ENCODE measurements at regions not wholly inside any gene's neighbourhood (a gene's known extent, or its start where the extent isn't known, plus 50 kb on each side); places are given as distances from the start of the nearest gene placed in this dataset.

DNA sequence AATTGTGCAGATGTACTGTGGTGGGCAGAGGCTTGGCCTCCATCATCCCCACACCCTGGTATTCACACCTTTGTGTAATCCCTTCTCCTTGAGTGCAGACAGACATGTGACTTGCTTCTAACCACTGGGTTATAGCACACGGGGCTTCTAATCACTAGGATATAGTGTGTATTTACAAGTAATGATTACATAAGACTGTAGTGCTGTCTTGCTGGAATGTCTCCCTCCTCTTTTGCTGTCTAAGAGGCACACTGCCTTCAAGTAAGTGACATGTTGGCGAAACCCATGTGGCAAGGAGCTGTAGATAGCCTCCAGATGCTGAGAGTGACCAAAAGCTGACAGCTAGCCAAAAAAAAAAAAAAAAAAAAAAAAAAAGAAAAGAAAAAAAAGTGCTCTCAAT, 542.7 kb upstream of the MDFIC2 start:
- Histone ChIP-seq H3K27ac (ENCODE audit: low read depth in 1 of 3, low read length in 2 of 3) (no peak overlapping the region), H3K27me3 (ENCODE audit: control insufficient read depth in 3 of 3, insufficient read depth in 3 of 3, low read length in 3 of 3) (peaks cover 0 to 2% (median 0%) of the 10 kb centered on the region in 3 donors), H3K36me3 (ENCODE audit: control insufficient read depth in 3 of 3, insufficient read depth in 2 of 3, low read depth in 1 of 3, low read length in 3 of 3) (no peaks in the 10 kb centered on the region), H3K9me3 (ENCODE audit: control insufficient read depth in 2 of 2, insufficient read depth in 1 of 2, low read depth in 1 of 2, low read length in 1 of 2) (no peaks in the 10 kb centered on the region), H3K4me1 (ENCODE audit: control insufficient read depth in 3 of 3, insufficient read depth in 2 of 3, low read depth in 1 of 3, low read length in 2 of 3) (no peaks in the 10 kb centered on the region), H3K4me3 (ENCODE audit: low read depth in 1 of 3, low read length in 3 of 3) (no peak overlapping the region)
- WGBS, 3 donors: 49 to 64% (median 59%) methylated on average over 2 of the region's 2 CpGs
- no peak for FAIRE-seq
- DNase-seq: no peak

DNA sequence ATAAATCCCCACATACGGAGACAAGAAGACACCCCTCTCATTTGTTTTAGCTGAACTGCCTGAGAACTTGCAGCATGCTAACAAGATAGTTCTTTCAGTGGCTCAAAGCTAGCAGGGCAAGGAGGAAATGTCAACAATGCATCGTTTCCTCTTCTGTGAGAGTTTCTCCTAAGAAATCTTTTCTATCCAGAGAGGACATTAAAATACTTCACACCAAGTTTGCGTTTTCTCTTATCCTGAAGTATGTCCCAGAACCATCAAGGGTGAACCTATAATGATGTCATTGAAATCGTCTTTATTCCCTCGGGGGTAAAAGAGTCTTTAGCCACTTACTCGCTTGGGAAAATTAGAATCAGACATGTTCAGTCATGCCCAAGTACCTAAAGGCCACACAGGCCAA, 541.7 kb upstream of the MDFIC2 start:
- Histone ChIP-seq H3K27me3 (ENCODE audit: control insufficient read depth in 3 of 3, insufficient read depth in 3 of 3, low read length in 3 of 3) (peaks cover 0 to 2% (median 0%) of the 10 kb centered on the region in 3 donors), H3K4me3 (ENCODE audit: low read depth in 1 of 3, low read length in 3 of 3) (no peak overlapping the region), H3K4me1 (ENCODE audit: control insufficient read depth in 3 of 3, insufficient read depth in 2 of 3, low read depth in 1 of 3, low read length in 2 of 3) (no peaks in the 10 kb centered on the region), H3K9me3 (ENCODE audit: control insufficient read depth in 2 of 2, insufficient read depth in 1 of 2, low read depth in 1 of 2, low read length in 1 of 2) (no peaks in the 10 kb centered on the region), H3K27ac (ENCODE audit: low read depth in 1 of 3, low read length in 2 of 3) (no peak overlapping the region), H3K36me3 (ENCODE audit: control insufficient read depth in 3 of 3, insufficient read depth in 2 of 3, low read depth in 1 of 3, low read length in 3 of 3) (no peaks in the 10 kb centered on the region)
- no peak for DNase-seq
- 58 to 64% (median 62%) methylated on average over 6 of the region's 6 CpGs for WGBS, 3 donors
- FAIRE-seq: no peak

DNA sequence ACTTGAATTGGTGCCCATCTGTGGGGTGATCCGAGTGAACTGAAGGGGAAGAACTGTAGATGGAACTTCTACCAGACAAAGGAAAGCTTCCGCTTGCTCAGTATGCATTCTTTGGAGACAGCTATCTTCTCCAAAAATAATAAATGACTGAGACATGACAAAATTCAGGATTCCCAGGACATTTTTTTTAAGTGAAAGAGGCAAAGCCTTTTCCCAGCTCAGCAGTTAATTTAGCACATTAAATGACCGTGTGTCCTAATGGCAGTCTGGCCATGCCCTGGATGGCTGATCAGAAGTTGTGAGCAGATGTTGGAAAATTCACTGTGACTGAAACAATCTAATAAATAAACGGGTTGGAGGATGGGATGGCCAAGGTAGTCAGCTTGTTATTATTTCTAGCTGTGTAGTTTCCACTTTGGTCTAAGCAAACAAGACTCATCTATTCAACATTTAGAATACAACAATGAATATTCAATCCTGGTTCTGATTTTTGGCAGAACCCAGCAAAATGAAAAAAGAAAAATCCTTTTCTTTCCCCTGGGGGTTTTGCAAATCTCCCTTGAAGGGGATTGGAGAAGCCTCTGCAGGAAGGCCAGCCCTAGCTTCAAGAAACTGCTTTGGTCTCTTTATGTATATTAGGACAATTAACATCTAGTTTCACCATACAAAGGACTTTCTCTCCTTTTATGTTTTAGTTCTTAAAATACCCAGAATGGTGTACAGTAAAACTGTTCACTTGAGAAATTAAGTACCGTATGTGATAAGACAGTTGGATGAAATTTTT, 540.9 kb upstream of the MDFIC2 start:
- Histone ChIP-seq H3K27ac (ENCODE audit: low read depth in 1 of 3, low read length in 2 of 3) (no peak overlapping the region), H3K4me1 (ENCODE audit: control insufficient read depth in 3 of 3, insufficient read depth in 2 of 3, low read depth in 1 of 3, low read length in 2 of 3) (no peaks in the 10 kb centered on the region), H3K9me3 (ENCODE audit: control insufficient read depth in 2 of 2, insufficient read depth in 1 of 2, low read depth in 1 of 2, low read length in 1 of 2) (no peaks in the 10 kb centered on the region), H3K27me3 (ENCODE audit: control insufficient read depth in 3 of 3, insufficient read depth in 3 of 3, low read length in 3 of 3) (peaks cover 0 to 2% (median 0%) of the 10 kb centered on the region in 3 donors), H3K4me3 (ENCODE audit: low read depth in 1 of 3, low read length in 3 of 3) (no peak overlapping the region), H3K36me3 (ENCODE audit: control insufficient read depth in 3 of 3, insufficient read depth in 2 of 3, low read depth in 1 of 3, low read length in 3 of 3) (no peaks in the 10 kb centered on the region)
- 74 to 83% (median 83%) methylated on average over 5 of the region's 5 CpGs for WGBS, 3 donors
- no peak for DNase-seq
- FAIRE-seq: no peak

DNA sequence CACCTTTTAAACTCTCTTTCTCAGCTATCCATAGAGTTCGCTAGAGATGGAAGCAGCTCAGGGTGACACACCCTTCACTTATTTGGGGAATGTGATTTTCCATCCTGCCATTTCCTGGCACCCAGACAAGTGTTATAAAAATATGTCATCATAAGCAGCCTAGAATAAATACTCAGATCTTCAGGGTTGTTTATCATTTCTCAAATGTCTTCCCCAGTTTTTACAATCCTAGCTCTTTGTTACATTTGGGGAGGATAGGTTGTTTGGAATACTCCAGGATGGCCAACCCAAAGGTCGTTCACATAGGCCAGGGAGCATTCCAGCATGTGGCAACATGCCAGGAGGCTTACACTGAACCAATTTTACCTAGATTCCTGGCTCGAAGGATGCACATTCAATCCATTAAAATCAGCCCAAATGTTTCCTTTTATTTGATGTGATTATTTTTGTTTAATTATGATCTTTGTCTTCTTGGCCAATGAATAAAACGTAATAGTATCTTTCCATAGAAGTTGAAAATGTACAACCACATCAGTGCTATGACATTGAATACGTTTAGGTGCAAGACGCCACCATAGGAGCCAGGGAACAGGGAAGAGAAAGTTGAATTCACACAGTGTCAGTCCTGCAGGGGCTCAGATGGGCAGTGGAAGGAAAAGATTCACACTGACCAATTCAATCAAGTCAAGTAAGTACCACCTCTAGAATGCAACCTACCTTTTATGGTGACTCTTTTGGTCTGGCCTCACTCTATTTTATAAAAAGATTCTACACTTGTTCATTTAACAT, 537.7 kb upstream of the MDFIC2 start:
- FAIRE-seq (no peak), DNase-seq (peak in 1 of 2 donors; percentile 12)
- H3K4me1 ChIP-seq (ENCODE audit: control insufficient read depth in 3 of 3, insufficient read depth in 2 of 3, low read depth in 1 of 3, low read length in 2 of 3): no peaks in the 10 kb centered on the region
- H3K4me3 ChIP-seq (ENCODE audit: low read depth in 1 of 3, low read length in 3 of 3): no peak overlapping the region
- no peaks in the 10 kb centered on the region for H3K36me3 ChIP-seq (ENCODE audit: control insufficient read depth in 3 of 3, insufficient read depth in 2 of 3, low read depth in 1 of 3, low read length in 3 of 3)
- H3K27me3 ChIP-seq (ENCODE audit: control insufficient read depth in 3 of 3, insufficient read depth in 3 of 3, low read length in 3 of 3): peaks cover 0 to 2% (median 0%) of the 10 kb centered on the region in 3 donors
- H3K9me3 ChIP-seq (ENCODE audit: control insufficient read depth in 2 of 2, insufficient read depth in 1 of 2, low read depth in 1 of 2, low read length in 1 of 2): no peaks in the 10 kb centered on the region
- H3K27ac ChIP-seq (ENCODE audit: low read depth in 1 of 3, low read length in 2 of 3): no peak overlapping the region
- WGBS, 3 donors: 57 to 60% (median 58%) methylated on average over 6 of the region's 6 CpGs

DNA sequence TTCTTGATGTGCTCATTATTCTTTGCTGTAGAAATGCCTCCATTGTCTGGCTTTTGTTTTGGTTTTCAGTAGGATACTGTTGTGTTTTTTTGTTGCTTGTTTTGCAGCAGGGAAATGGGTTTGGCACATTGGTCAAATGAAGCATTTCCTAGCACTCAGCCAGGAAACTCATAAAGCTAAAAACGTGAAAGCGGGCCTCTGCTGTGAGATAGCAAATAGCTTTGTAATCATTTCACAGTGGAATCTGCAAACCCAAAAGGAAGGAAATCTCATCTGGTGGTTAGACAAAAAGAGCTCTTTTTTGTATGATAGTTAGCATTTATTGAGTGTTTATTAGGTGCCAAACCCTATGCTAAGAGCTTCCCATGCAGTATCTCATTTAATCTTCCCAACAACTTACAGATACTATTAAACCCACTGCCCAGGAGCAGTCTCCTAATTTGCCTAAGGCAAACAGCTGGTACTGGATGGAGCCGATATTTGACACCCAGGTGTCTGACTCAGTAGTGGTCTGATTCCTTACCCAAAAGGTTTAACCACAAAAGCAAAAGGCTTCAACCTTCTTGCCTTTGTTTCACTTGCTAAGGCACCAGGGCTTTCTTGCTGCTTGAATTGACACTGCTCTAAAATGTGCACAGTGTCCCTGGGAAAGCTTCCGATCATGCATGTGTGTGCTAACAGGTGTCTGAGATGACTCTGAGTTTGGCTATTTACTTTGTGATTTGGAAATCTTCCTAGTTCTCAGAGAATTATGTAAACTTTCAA, 527.9 kb upstream of the MDFIC2 start:
- FAIRE-seq: no peak

DNA sequence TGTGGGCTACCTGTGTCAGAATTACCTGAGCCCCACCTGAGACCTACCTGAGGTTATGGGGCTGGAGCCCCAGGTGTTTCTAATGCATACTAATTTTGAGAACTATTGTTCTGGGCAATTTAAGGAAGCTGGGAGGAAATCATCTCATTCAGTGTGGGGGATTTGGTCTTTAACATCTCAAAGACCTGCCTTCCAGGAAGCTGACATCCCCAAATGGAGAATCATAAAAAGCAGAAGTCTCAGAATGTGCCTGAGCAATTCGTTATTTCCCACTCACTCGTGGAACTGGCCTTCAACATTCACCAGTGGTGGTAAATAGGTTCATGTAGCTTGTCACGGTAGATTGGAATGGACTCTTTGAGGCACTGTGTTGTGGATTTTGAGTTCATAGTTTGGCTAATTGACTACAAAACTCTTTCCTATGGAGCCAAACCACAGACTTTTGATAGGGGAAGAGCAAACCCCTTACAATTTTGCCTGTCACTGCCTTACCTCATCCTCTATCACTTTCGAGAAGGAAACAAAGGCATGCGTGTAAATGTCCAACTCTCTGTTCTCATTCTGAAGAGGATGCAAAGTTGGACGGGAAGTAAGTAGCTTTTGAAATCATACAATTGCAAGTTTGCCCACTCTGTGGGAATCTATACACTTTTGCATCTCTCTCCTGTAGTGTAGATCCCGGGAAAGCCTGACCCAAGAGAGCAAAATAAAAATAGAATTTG, 521.0 kb upstream of the MDFIC2 start:
- H3K27ac ChIP-seq (ENCODE audit: low read depth in 1 of 3, low read length in 2 of 3): no peak overlapping the region
- no peaks in the 10 kb centered on the region for H3K9me3 ChIP-seq (ENCODE audit: control insufficient read depth in 2 of 2, insufficient read depth in 1 of 2, low read depth in 1 of 2, low read length in 1 of 2)
- no peaks in the 10 kb centered on the region for H3K36me3 ChIP-seq (ENCODE audit: control insufficient read depth in 3 of 3, insufficient read depth in 2 of 3, low read depth in 1 of 3, low read length in 3 of 3)
- 61 to 68% (median 65%) methylated on average over 7 of the region's 7 CpGs for WGBS, 3 donors
- FAIRE-seq (no peak), DNase-seq (no peak)
- no peaks in the 10 kb centered on the region for H3K4me1 ChIP-seq (ENCODE audit: control insufficient read depth in 3 of 3, insufficient read depth in 2 of 3, low read depth in 1 of 3, low read length in 2 of 3)
- no peaks in the 10 kb centered on the region for H3K27me3 ChIP-seq (ENCODE audit: control insufficient read depth in 3 of 3, insufficient read depth in 3 of 3, low read length in 3 of 3)
- H3K4me3 ChIP-seq (ENCODE audit: low read depth in 1 of 3, low read length in 3 of 3): no peak overlapping the region

More for the DNA sequence above, 527.9 kb upstream of the MDFIC2 start:
- no peak overlapping the region for H3K4me3 ChIP-seq (ENCODE audit: low read depth in 1 of 3, low read length in 3 of 3)
- no peaks in the 10 kb centered on the region for H3K9me3 ChIP-seq (ENCODE audit: control insufficient read depth in 2 of 2, insufficient read depth in 1 of 2, low read depth in 1 of 2, low read length in 1 of 2)
- no peaks in the 10 kb centered on the region for H3K36me3 ChIP-seq (ENCODE audit: control insufficient read depth in 3 of 3, insufficient read depth in 2 of 3, low read depth in 1 of 3, low read length in 3 of 3)
- H3K27ac ChIP-seq (ENCODE audit: low read depth in 1 of 3, low read length in 2 of 3): no peak overlapping the region
- H3K27me3 ChIP-seq (ENCODE audit: control insufficient read depth in 3 of 3, insufficient read depth in 3 of 3, low read length in 3 of 3): no peaks in the 10 kb centered on the region
- no peaks in the 10 kb centered on the region for H3K4me1 ChIP-seq (ENCODE audit: control insufficient read depth in 3 of 3, insufficient read depth in 2 of 3, low read depth in 1 of 3, low read length in 2 of 3)
- 59 to 60% (median 59%) methylated on average over 4 of the region's 4 CpGs for WGBS, 3 donors
- DNase-seq: no peak

DNA sequence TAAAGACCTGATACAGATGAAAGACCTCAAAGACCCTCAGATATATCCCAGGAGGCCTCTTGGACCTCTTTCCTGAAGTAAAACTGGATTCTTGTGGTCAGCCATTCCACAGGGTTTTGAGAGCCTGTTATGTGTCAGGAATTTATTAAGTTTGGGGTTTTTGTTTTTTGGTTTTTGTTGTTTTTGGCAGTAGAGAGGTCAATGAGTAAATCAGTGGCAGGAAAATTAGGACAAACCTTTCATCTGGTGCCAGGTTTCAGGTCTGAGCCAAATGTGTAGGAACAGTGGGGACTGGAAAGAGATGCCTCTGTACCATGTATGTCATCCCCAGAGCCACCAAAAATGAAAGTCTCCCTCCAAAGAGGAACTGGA, 520.4 kb upstream of the MDFIC2 start:
- FAIRE-seq: no peak

More for the DNA sequence above, 520.4 kb upstream of the MDFIC2 start:
- Histone ChIP-seq H3K4me3 (ENCODE audit: low read depth in 1 of 3, low read length in 3 of 3) (no peak overlapping the region), H3K27ac (ENCODE audit: low read depth in 1 of 3, low read length in 2 of 3) (no peak overlapping the region), H3K36me3 (ENCODE audit: control insufficient read depth in 3 of 3, insufficient read depth in 2 of 3, low read depth in 1 of 3, low read length in 3 of 3) (no peaks in the 10 kb centered on the region), H3K4me1 (ENCODE audit: control insufficient read depth in 3 of 3, insufficient read depth in 2 of 3, low read depth in 1 of 3, low read length in 2 of 3) (no peaks in the 10 kb centered on the region), H3K27me3 (ENCODE audit: control insufficient read depth in 3 of 3, insufficient read depth in 3 of 3, low read length in 3 of 3) (no peaks in the 10 kb centered on the region), H3K9me3 (ENCODE audit: control insufficient read depth in 2 of 2, insufficient read depth in 1 of 2, low read depth in 1 of 2, low read length in 1 of 2) (no peaks in the 10 kb centered on the region)
- DNase-seq: no peak

All from small intestine (tissue), 7 donors.